HUES64 (cell line): ENCODE measurements at regions not wholly inside any gene's neighbourhood (a gene's known extent, or its start where the extent isn't known, plus 50 kb on each side); places are given as distances from the start of the nearest gene placed in this dataset.
"Not testable (repeated sequence)": the region's sequence is repeated elsewhere in the genome, so short reads cannot be mapped to it uniquely, and the experiment has no call there.

Source experiments
- H3K27ac ChIP-seq: 2 replicates; pipeline ENCODE4 v1.7.0; 2013; ENCODE audit warnings: low read depth, low read length, inconsistent platforms
- H3K27me3 ChIP-seq: 2 replicates; pipeline ENCODE4 v1.6.1; 2013; ENCODE audit warnings: mild to moderate bottlenecking, low read length; ENCODE audit not compliant: insufficient read depth
- H3K36me3 ChIP-seq: 2 replicates; pipeline ENCODE4 v1.6.1; 2013; ENCODE audit warnings: mild to moderate bottlenecking, low read length; ENCODE audit not compliant: insufficient read depth
- H3K4me1 ChIP-seq: 2 replicates; pipeline ENCODE4 v1.6.1; 2013; ENCODE audit warnings: mild to moderate bottlenecking, low read length, moderate library complexity; ENCODE audit not compliant: insufficient read depth
- H3K4me3 ChIP-seq: 2 replicates; pipeline ENCODE4 v1.5.1; 2013; ENCODE audit warnings: mild to moderate bottlenecking, low read length, moderate library complexity
- H3K9ac ChIP-seq: 2 replicates; pipeline ENCODE4 v1.6.1; 2013; ENCODE audit warnings: mild to moderate bottlenecking, low read depth, low read length
- H3K9me3 ChIP-seq: 2 replicates; pipeline ENCODE4 v1.6.1; 2013; ENCODE audit warnings: low read depth, low read length; ENCODE audit not compliant: insufficient read depth
- WGBS: fragments of 150-250, 120-280 bp; methylation state at CpG from one replicate; pipeline ENCODE4 v1.1.7; 2013; ENCODE audit warnings: missing lambda C conversion rate; 5-methylcytosine and 5-hydroxymethylcytosine counted together

DNA sequence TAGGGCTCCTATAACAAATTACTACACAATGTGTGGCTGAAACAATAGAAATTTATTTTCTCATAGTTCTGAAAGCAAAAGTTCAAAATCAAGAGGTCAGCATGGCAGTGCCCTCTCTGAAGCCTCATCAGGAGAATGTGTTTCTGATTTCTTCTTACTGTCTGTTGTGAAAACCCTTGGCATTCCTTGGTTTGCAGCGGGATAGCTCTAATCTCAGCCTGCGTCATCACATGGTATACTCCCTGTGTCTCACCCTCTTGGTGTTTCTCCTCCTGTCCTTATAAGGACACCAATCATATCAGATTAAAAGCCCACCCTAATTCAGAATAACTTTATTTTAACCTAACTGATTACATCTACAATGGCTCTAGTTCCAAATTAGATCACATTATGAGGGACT is 87.5 kb upstream of the CDH9 start:
- WGBS = 86% methylated on average over 2 of the region's 2 CpGs
- H3K9ac ChIP-seq = no peak overlapping the region
- H3K36me3 ChIP-seq = no peaks in the 10 kb centered on the region
- H3K27ac ChIP-seq = no peak overlapping the region
- H3K4me1 ChIP-seq = no peaks in the 10 kb centered on the region
- no peaks in the 10 kb centered on the region for H3K9me3 ChIP-seq
- H3K4me3 ChIP-seq = no peak overlapping the region
- H3K27me3 ChIP-seq = no peaks in the 10 kb centered on the region

DNA sequence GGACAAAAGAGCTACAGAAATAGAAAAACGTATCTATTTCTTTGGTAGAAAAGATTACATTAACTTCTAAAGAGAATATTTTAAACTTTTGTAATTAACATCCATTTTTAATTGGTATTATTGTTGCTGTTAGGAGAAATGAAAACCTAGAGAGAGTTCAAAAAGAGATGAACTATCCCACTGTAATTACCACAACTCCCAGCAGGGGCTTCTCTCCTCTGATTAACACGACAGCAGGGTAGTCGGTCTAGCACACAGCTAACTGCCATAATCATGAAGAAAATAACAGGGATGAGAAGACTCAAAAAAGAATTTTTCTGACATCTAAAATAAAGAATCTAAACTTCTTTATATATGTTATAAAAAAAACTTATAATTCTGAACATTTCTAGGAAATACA is 86.2 kb upstream of the CDH9 start:
- Histone ChIP-seq H3K36me3 (no peaks in the 10 kb centered on the region), H3K27me3 (no peaks in the 10 kb centered on the region), H3K9ac (no peak overlapping the region), H3K4me3 (no peak overlapping the region), H3K4me1 (no peaks in the 10 kb centered on the region), H3K9me3 (no peaks in the 10 kb centered on the region), H3K27ac (no peak overlapping the region)
- 16% methylated on average over 2 of the region's 3 CpGs for WGBS

GRCh38 chr5:27119736-27120321 is 81.4 kb upstream of the CDH9 start:
- not testable (repeated sequence) for H3K9ac ChIP-seq, H3K36me3 ChIP-seq, H3K4me1 ChIP-seq, H3K27ac ChIP-seq, H3K9me3 ChIP-seq, H3K27me3 ChIP-seq, H3K4me3 ChIP-seq
- 96% methylated on average over 37 of the region's 38 CpGs for WGBS

DNA sequence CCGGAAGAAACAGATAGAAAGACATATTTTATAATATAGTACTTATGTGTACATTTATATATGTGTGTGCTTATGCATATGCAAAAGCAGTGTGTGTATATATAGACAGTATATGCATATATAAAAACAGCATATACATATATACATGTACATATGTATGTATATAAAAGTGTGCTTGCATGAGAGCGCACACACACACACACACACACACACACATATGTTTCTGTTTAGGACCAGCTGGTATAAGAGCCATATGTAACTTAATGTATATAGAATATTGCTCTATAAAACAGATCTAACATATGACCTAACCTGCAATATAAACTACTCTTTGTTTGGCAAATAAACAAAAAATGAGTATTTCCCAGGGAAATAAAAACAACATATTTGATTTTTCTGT is 65.1 kb upstream of the CDH9 start:
- H3K36me3 ChIP-seq = no peaks in the 10 kb centered on the region
- 0 out of 2 replicates have a peak, but pooled peaks cover 2% of the 10 kb centered on the region for H3K9me3 ChIP-seq
- no peaks in the 10 kb centered on the region for H3K27me3 ChIP-seq
- no peak overlapping the region for H3K9ac ChIP-seq
- no peak overlapping the region for H3K4me3 ChIP-seq
- no CpG with 5 or more reads among the region's 2 CpGs for WGBS
- no peaks in the 10 kb centered on the region for H3K4me1 ChIP-seq
- no peak overlapping the region for H3K27ac ChIP-seq

GRCh38 chr5:27095761-27096160 is 57.4 kb upstream of the CDH9 start:
- H3K36me3 ChIP-seq, H3K4me1 ChIP-seq, H3K27ac ChIP-seq, H3K9ac ChIP-seq, H3K9me3 ChIP-seq, H3K27me3 ChIP-seq, H3K4me3 ChIP-seq: not testable (repeated sequence)
- 95% methylated on average over 16 of the region's 16 CpGs for WGBS

DNA sequence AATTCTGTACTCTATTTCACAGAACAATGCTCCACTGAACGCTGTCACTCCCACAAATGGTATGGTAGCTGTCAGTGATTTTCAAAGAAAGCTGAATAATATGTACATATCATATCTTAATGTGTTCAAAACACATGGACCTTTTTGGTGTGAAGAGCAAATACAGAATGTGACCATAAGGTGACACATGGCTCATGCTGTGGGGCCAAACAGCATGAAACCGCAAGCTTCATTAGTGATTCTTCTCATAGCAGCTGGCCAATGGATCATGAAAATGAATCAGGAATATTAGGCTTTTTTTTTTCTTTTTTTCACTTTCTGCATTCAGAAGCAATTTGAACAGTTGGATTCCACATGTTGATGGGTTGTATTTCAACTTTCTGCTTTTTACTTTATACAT is 54.9 kb upstream of the CDH9 start:
- 92% methylated on average over 1 of the region's 2 CpGs for WGBS
- no peak overlapping the region for H3K4me3 ChIP-seq
- H3K27me3 ChIP-seq = no peaks in the 10 kb centered on the region
- peaks cover 5% of the 10 kb centered on the region; the same call in 1 of the 2 replicates for H3K4me1 ChIP-seq
- no peaks in the 10 kb centered on the region for H3K36me3 ChIP-seq
- no peak overlapping the region for H3K27ac ChIP-seq
- H3K9me3 ChIP-seq = no peaks in the 10 kb centered on the region
- no peak overlapping the region for H3K9ac ChIP-seq

- H3K4me1 ChIP-seq = peaks cover 10% of the 10 kb centered on the region; the same call in 1 of the 2 replicates
- no peak overlapping the region for H3K27ac ChIP-seq
- H3K4me3 ChIP-seq = no peak overlapping the region
- 94% methylated on average over 1 of the region's 1 CpG for WGBS
- H3K9me3 ChIP-seq = no peaks in the 10 kb centered on the region
- no peaks in the 10 kb centered on the region for H3K36me3 ChIP-seq
- H3K27me3 ChIP-seq = no peaks in the 10 kb centered on the region
- H3K9ac ChIP-seq = no peak overlapping the region
Observed at GRCh38 chr5:27091858-27092257, 53.5 kb upstream of the CDH9 start.

GRCh38 chr5:27088822-27089221 is 50.4 kb upstream of the CDH9 start:
- H3K4me3 ChIP-seq, H3K27me3 ChIP-seq, H3K9ac ChIP-seq, H3K9me3 ChIP-seq, H3K36me3 ChIP-seq, H3K27ac ChIP-seq: not testable (repeated sequence)
- WGBS = 97% methylated on average over 4 of the region's 4 CpGs
- peaks cover 21% of the 10 kb centered on the region for H3K4me1 ChIP-seq
